Neural crest cell (in vitro differentiated cells): ENCODE measurements at regions not wholly inside any gene's neighbourhood (a gene's known extent, or its start where the extent isn't known, plus 50 kb on each side); places are given as distances from the start of the nearest gene placed in this dataset.

Source experiments
- DNase-seq: peaks from one replicate; pipeline ENCODE4 v3.0.0; 2021; ENCODE audit warnings: low read depth, mixed read lengths, low spot score
- H3K27ac Mint-ChIP-seq: one replicate; pipeline ENCODE4 v1.8.0; 2021; ENCODE audit warnings: mild to moderate bottlenecking, mixed read lengths; ENCODE audit not compliant: unreplicated experiment
- H3K27me3 Mint-ChIP-seq: 2 replicates; pipeline ENCODE4 v1.8.0; 2021; ENCODE audit warnings: low read depth, mild to moderate bottlenecking, mixed read lengths
- H3K36me3 Mint-ChIP-seq: 2 replicates; pipeline ENCODE4 v1.8.0; 2021; ENCODE audit warnings: low read depth, mild to moderate bottlenecking, mixed read lengths
- H3K4me1 Mint-ChIP-seq: 2 replicates; pipeline ENCODE4 v1.8.0; 2021; ENCODE audit warnings: mixed read lengths
- H3K4me3 Mint-ChIP-seq: one replicate; pipeline ENCODE4 v1.8.0; 2021; ENCODE audit warnings: mild to moderate bottlenecking, mixed read lengths
- H3K9me3 Mint-ChIP-seq: 2 replicates; pipeline ENCODE4 v1.8.0; 2021; ENCODE audit warnings: mixed read lengths
- CTCF ChIP-seq: fragments of 200-600 bp; sonication (generic); conservative IDR thresholded peaks from 2 replicates; pipeline ENCODE4 v1.5.0; 2021; ENCODE audit warnings: antibody characterized with exemption, mild to moderate bottlenecking

- Mint-ChIP-seq H3K36me3 (peaks cover 3% of the 10 kb centered on the region), H3K4me3 (no peak overlapping the region), H3K27ac (no peak overlapping the region), H3K9me3 (no peaks in the 10 kb centered on the region), H3K4me1 (no peaks in the 10 kb centered on the region), H3K27me3 (peaks cover 2% of the 10 kb centered on the region)
- TF ChIP-seq CTCF: no peak
- DNase-seq: no peak
These were observed 138.9 kb upstream of the LNX1 start for GRCh38 chr4:53730031-53730805.

DNA sequence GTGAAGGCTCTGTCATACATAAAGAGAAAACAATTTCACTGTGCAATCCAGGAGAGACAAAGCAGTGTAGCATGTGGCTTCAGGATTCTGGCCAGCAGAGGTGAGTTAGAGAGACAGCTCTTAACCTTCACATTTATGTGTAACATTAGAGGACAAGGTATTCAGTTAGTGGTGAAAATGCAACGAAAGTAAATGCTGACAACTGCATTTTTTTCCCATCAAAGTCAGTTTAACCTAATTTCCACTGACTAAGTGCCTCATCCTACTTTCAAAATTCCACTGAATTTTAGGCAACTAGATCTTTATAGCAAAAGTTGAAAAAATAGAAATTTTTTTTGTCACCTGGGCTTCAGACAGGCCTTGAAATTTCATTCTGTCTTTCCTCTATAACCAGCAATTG lies 130.8 kb upstream of the LNX1 start:
- no peaks in the 10 kb centered on the region for H3K36me3 Mint-ChIP-seq
- no peaks in the 10 kb centered on the region for H3K9me3 Mint-ChIP-seq
- H3K27me3 Mint-ChIP-seq: no peaks in the 10 kb centered on the region
- TF ChIP-seq CTCF: no peak
- H3K4me3 Mint-ChIP-seq: no peak overlapping the region
- DNase-seq: no peak
- H3K27ac Mint-ChIP-seq: no peak overlapping the region
- H3K4me1 Mint-ChIP-seq: no peaks in the 10 kb centered on the region

DNA sequence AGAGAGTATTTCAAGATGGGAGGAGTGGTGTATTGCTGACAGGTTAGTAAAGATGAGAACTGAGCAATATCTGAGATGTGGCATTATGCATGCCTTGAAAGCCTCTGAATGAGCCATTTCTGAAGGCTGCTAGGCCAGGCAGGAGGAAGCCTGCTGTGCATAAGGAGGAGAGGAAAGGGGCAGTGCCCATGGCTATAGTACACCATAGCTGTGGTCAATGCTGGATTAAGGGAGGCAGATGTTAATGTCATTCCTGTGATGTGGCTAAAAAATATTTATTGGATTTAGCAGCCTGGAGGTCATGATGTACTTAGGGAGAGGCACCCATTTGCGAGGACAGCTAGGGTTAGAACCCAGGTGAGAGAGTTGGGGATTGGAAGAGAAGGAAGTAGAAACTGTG lies 130.0 kb upstream of the LNX1 start:
- Mint-ChIP-seq H3K27ac (no peak overlapping the region), H3K9me3 (no peaks in the 10 kb centered on the region), H3K27me3 (no peaks in the 10 kb centered on the region), H3K36me3 (no peaks in the 10 kb centered on the region), H3K4me1 (no peaks in the 10 kb centered on the region), H3K4me3 (no peak overlapping the region)
- no peak for TF ChIP-seq CTCF
- DNase-seq: no peak

GRCh38 chr4:53720776-53721175 lies 129.5 kb upstream of the LNX1 start:
- Mint-ChIP-seq H3K4me1 (no peaks in the 10 kb centered on the region), H3K4me3 (no peak overlapping the region), H3K27ac (no peak overlapping the region), H3K36me3 (no peaks in the 10 kb centered on the region), H3K9me3 (no peaks in the 10 kb centered on the region), H3K27me3 (no peaks in the 10 kb centered on the region)
- no peak for DNase-seq
- no peak for TF ChIP-seq CTCF

DNA sequence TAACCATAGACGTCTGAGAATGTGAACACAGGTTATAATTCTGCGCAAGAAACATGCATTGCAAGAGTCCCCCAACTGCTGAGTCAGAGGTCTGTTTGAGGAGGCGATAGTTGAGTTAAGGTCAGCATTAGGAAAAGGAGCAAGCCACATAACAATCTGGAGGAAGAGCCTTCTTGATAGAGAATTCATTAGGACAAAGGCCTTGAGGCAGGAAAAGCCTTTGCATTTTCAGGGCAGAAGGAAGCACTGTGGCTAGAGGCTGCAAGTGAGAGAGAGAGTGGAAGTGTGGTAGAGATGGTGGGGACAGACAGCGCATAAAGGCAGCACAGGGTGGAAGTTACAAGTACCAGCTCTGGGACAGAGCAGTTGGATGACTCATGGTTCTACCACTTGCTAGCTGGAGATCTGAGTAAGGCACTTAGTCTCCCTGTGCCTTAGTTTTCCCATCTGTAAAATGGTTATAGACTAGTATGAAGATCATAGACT lies 125.8 kb upstream of the LNX1 start:
- Mint-ChIP-seq H3K36me3 (no peaks in the 10 kb centered on the region), H3K27me3 (no peaks in the 10 kb centered on the region), H3K27ac (no peak overlapping the region), H3K9me3 (no peaks in the 10 kb centered on the region), H3K4me3 (no peak overlapping the region), H3K4me1 (no peaks in the 10 kb centered on the region)
- no peak for DNase-seq
- TF ChIP-seq CTCF: no peak
